Upper lobe of left lung (tissue), 6 donors: ENCODE measurements at regions not wholly inside any gene's neighbourhood (a gene's known extent, or its start where the extent isn't known, plus 50 kb on each side); places are given as distances from the start of the nearest gene placed in this dataset.

Experiments
- ATAC-seq, 2 donors: fragments of 200-7000 bp; cut with Tn5 transposase; one replicate each; pipeline ENCODE4 v1.9.1; 2022; ENCODE audit warnings: mild to moderate bottlenecking in 2 of 2, moderate library complexity in 2 of 2; ENCODE audit not compliant: low FRiP score in 2 of 2
- DNase-seq, 2 donors: peaks; one replicate each; pipeline ENCODE4 v3.0.0-alpha.2; 2019 to 2020
- H3K27ac ChIP-seq, 4 donors: fragments of 200-600 bp; sonication (generic); one replicate each; pipeline ENCODE4 v1.5.1; 2016 to 2019
- H3K27me3 ChIP-seq, 4 donors: fragments of 200-600 bp; sonication (generic); one replicate each; pipeline ENCODE4 v1.5.1; 2017 to 2019
- H3K36me3 ChIP-seq, 4 donors: fragments of 200-600 bp; sonication (generic); one replicate each; pipeline ENCODE4 v1.5.1; 2016 to 2019
- H3K4me1 ChIP-seq, 4 donors: fragments of 200-600 bp; sonication (generic); one replicate each; pipeline ENCODE4 v1.5.1; 2018 to 2019
- H3K4me3 ChIP-seq, 4 donors: fragments of 200-600 bp; sonication (generic); one replicate each; pipeline ENCODE4 v1.5.1; 2017 to 2019; ENCODE audit warnings: mild to moderate bottlenecking in 2 of 4, moderate library complexity in 1 of 4
- H3K9me3 ChIP-seq, 4 donors: fragments of 200-600 bp; sonication (generic); one replicate each; pipeline ENCODE4 v1.5.1; 2018 to 2019
- EP300 ChIP-seq, 4 donors: sonication (generic); formaldehyde crosslinking; IDR thresholded peaks; one replicate each; pipeline ENCODE4 v1.5.1; 2017; ENCODE audit warnings: antibody characterized with exemption in 4 of 4, control low read depth in 2 of 4
- POLR2A ChIP-seq, 4 donors: fragments of 450-650 bp; IDR thresholded peaks; one replicate each; pipeline ENCODE4 v1.5.1; 2016 to 2017; ENCODE audit warnings: antibody characterized with exemption in 4 of 4, mild to moderate bottlenecking in 2 of 4
- POLR2AphosphoS5 ChIP-seq, 2 donors: sonication (generic); formaldehyde crosslinking; IDR thresholded peaks; one replicate each; pipeline ENCODE4 v1.5.1; 2017; ENCODE audit warnings: antibody characterized with exemption in 2 of 2
- WGBS, 2 donors: methylation state at CpG; one replicate each; pipeline ENCODE4 v1.1.5; 2017 to 2018; 5-methylcytosine and 5-hydroxymethylcytosine counted together
- TF ChIP-seq, protein P1 (sequence below), 6 experiments: fragments of 450-650 bp in 4 of 6; fragments of 200-600 bp in 2 of 6; sonication (generic) in 2 of 6; IDR thresholded peaks; one replicate each; pipeline ENCODE4 v1.5.1; 2016 to 2019; ENCODE audit warnings: antibody characterized with exemption in 6 of 6
- donor health status: DM: no; HTN: no; CAD: no; lungs with moderate emphysema.
- donor health status: DM: no; HTN: yes; CAD: no; lungs with severe emphysema.

- no peaks in the 10 kb centered on the region for H3K9me3 ChIP-seq
- DNase-seq (no peak), ATAC-seq (no peak)
- H3K27ac ChIP-seq, result no peak overlapping the region
- WGBS, 2 donors, result 32 to 45% methylated on average over 4 of the region's 4 CpGs
- TF ChIP-seq POLR2A (IDR thresholded peaks at IDR 0.05) (no peak), EP300 (IDR thresholded peaks at IDR 0.05) (no peak), POLR2AphosphoS5 (IDR thresholded peaks at IDR 0.05) (no peak)
- TF ChIP-seq, protein P1, sequence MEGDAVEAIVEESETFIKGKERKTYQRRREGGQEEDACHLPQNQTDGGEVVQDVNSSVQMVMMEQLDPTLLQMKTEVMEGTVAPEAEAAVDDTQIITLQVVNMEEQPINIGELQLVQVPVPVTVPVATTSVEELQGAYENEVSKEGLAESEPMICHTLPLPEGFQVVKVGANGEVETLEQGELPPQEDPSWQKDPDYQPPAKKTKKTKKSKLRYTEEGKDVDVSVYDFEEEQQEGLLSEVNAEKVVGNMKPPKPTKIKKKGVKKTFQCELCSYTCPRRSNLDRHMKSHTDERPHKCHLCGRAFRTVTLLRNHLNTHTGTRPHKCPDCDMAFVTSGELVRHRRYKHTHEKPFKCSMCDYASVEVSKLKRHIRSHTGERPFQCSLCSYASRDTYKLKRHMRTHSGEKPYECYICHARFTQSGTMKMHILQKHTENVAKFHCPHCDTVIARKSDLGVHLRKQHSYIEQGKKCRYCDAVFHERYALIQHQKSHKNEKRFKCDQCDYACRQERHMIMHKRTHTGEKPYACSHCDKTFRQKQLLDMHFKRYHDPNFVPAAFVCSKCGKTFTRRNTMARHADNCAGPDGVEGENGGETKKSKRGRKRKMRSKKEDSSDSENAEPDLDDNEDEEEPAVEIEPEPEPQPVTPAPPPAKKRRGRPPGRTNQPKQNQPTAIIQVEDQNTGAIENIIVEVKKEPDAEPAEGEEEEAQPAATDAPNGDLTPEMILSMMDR (IDR thresholded peaks at IDR 0.05), result no peak
- no peaks in the 10 kb centered on the region for H3K27me3 ChIP-seq
- no peak overlapping the region for H3K4me3 ChIP-seq
- H3K4me1 ChIP-seq, result no peaks in the 10 kb centered on the region
- no peaks in the 10 kb centered on the region for H3K36me3 ChIP-seq
These were observed 1207.1 kb upstream of the CDH18 start for GRCh38 chr5:21195145-21195544.

- 68 to 70% methylated on average over 5 of the region's 5 CpGs for WGBS, 2 donors
- Histone ChIP-seq H3K27ac (no peak overlapping the region), H3K4me3 (no peak overlapping the region), H3K9me3 (no peaks in the 10 kb centered on the region), H3K27me3 (no peaks in the 10 kb centered on the region), H3K4me1 (no peaks in the 10 kb centered on the region), H3K36me3 (no peaks in the 10 kb centered on the region)
- no peak for DNase-seq
- TF ChIP-seq POLR2AphosphoS5 (IDR thresholded peaks at IDR 0.05), result no peak
- TF ChIP-seq POLR2A (IDR thresholded peaks at IDR 0.05), result no peak
- TF ChIP-seq, protein P1 (IDR thresholded peaks at IDR 0.05), result no peak
- no peak for TF ChIP-seq EP300 (IDR thresholded peaks at IDR 0.05)
- no peak for ATAC-seq
These were observed 1197.5 kb upstream of the CDH18 start for GRCh38 chr5:21185536-21185935.

DNA sequence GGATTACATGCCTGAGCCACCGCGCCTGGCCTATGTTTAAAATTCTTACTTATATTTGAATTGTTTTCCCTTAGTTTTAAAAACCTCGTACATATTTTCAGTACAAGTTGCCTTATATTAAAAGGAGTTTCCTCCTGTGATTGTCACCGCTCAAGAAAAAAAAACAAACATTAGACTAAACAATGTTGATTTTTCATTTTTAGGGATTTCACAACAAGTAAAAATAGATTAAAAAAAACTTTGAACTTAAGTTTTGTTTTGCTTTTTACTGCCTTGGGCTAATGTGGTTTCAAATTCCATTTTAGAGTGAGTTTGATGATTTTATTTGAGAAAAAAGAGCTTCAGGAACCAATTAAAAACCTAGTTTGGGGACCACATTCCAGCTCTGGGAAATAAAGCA, 1196.6 kb upstream of the CDH18 start:
- no peaks in the 10 kb centered on the region for H3K9me3 ChIP-seq
- WGBS, 2 donors, result 78 to 83% methylated on average over 4 of the region's 4 CpGs
- no peaks in the 10 kb centered on the region for H3K27me3 ChIP-seq
- no peak for ATAC-seq
- TF ChIP-seq POLR2A (IDR thresholded peaks at IDR 0.05) (no peak), EP300 (IDR thresholded peaks at IDR 0.05) (no peak), POLR2AphosphoS5 (IDR thresholded peaks at IDR 0.05) (no peak)
- TF ChIP-seq, protein P1 (IDR thresholded peaks at IDR 0.05), result no peak
- DNase-seq, result no peak
- H3K36me3 ChIP-seq, result no peaks in the 10 kb centered on the region
- no peak overlapping the region for H3K4me3 ChIP-seq
- H3K27ac ChIP-seq, result no peak overlapping the region
- no peaks in the 10 kb centered on the region for H3K4me1 ChIP-seq

DNA sequence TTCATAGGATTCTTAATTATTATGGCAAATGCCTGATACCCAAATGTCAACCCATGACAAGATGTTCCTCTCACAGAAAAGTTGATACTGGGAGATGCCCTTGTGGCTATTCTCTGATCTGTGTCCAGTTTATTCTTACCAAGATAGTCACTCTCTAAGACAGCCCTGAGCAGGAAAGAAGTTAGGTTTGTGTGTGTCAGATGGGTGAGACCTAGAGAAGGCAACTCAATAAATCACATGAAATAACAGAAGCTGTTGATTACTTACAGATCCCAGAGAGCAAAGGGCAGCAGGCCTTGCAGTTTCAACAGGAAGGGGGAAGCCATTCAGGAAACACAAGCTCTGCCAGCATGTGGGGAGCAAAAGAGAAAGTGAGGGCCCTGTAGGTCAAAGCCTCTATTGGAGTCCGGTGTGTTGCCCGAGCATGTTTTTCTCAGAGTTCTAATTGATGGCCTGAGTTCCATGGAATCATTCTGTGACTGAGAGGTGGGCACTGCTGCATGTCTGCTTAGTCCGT, 1193.7 kb upstream of the CDH18 start:
- TF ChIP-seq POLR2AphosphoS5 (IDR thresholded peaks at IDR 0.05) (no peak), EP300 (IDR thresholded peaks at IDR 0.05) (no peak), POLR2A (IDR thresholded peaks at IDR 0.05) (no peak)
- TF ChIP-seq, protein P1 (IDR thresholded peaks at IDR 0.05), result no peak
- no peak for ATAC-seq
- H3K4me1 ChIP-seq, result no peaks in the 10 kb centered on the region
- H3K4me3 ChIP-seq, result no peak overlapping the region
- no peak for DNase-seq
- no peaks in the 10 kb centered on the region for H3K27me3 ChIP-seq
- no peak overlapping the region for H3K27ac ChIP-seq
- H3K9me3 ChIP-seq, result no peaks in the 10 kb centered on the region
- H3K36me3 ChIP-seq, result no peaks in the 10 kb centered on the region
- WGBS, 2 donors, result 49 to 62% methylated on average over 3 of the region's 3 CpGs

- H3K27ac ChIP-seq, result no peak overlapping the region
- 90 to 95% methylated on average over 2 of the region's 2 CpGs for WGBS, 2 donors
- no peak overlapping the region for H3K4me3 ChIP-seq
- no peaks in the 10 kb centered on the region for H3K9me3 ChIP-seq
- DNase-seq, result no peak
- no peaks in the 10 kb centered on the region for H3K36me3 ChIP-seq
- TF ChIP-seq, protein P1 (IDR thresholded peaks at IDR 0.05), result no peak
- no peak for TF ChIP-seq EP300 (IDR thresholded peaks at IDR 0.05)
- no peak for TF ChIP-seq POLR2A (IDR thresholded peaks at IDR 0.05)
- TF ChIP-seq POLR2AphosphoS5 (IDR thresholded peaks at IDR 0.05), result no peak
- ATAC-seq, result no peak
- no peaks in the 10 kb centered on the region for H3K4me1 ChIP-seq
- H3K27me3 ChIP-seq, result no peaks in the 10 kb centered on the region
These were observed 1185.5 kb upstream of the CDH18 start for GRCh38 chr5:21173526-21173925.
